Neural progenitor cell (in vitro differentiated cells): ENCODE measurements at regions not wholly inside any gene's neighbourhood (a gene's known extent, or its start where the extent isn't known, plus 50 kb on each side); places are given as distances from the start of the nearest gene placed in this dataset.

Experiments used
- DNase-seq: peaks from one replicate; pipeline ENCODE4 v3.0.0-alpha.2; 2016; ENCODE audit warnings: low spot score
- H2AFZ ChIP-seq: fragments of 200-600 bp; sonication (generic); replicated peaks from 2 replicates; pipeline ENCODE4 v1.6.1; 2016; ENCODE audit warnings: antibody characterized with exemption
- H3F3A ChIP-seq: fragments of 200-600 bp; sonication (generic); 2 replicates; pipeline ENCODE4 v1.6.1; 2016; ENCODE audit warnings: antibody characterized with exemption, low read depth
- H3K27ac ChIP-seq: fragments of 200-600 bp; sonication (generic); 2 replicates; pipeline ENCODE4 v1.5.1; 2016; ENCODE audit warnings: mild to moderate bottlenecking
- H3K27me3 ChIP-seq: fragments of 200-600 bp; sonication (generic); 2 replicates; pipeline ENCODE4 v1.6.1; 2016; ENCODE audit warnings: mild to moderate bottlenecking, moderate library complexity
- H3K36me3 ChIP-seq: fragments of 200-600 bp; sonication (generic); 2 replicates; pipeline ENCODE4 v1.5.1; 2016
- H3K4me1 ChIP-seq: fragments of 200-600 bp; sonication (generic); 2 replicates; pipeline ENCODE4 v1.6.1; 2016; ENCODE audit warnings: mixed run types
- H3K4me2 ChIP-seq: fragments of 200-600 bp; sonication (generic); 2 replicates; pipeline ENCODE4 v1.6.1; 2016
- H3K4me3 ChIP-seq: fragments of 200-600 bp; sonication (generic); 2 replicates; pipeline ENCODE4 v1.5.1; 2016
- H3K79me2 ChIP-seq: fragments of 200-600 bp; sonication (generic); 2 replicates; pipeline ENCODE4 v1.6.1; 2016; ENCODE audit warnings: low read depth
- H3K9ac ChIP-seq: fragments of 200-600 bp; sonication (generic); 2 replicates; pipeline ENCODE4 v1.6.1; 2016
- H3K9me3 ChIP-seq: fragments of 200-600 bp; sonication (generic); 2 replicates; pipeline ENCODE4 v1.5.1; 2016; ENCODE audit warnings: low read depth
- H4K20me1 ChIP-seq: fragments of 200-600 bp; sonication (generic); 2 replicates; pipeline ENCODE4 v1.6.1; 2016; ENCODE audit warnings: low read depth
- H3K27ac Mint-ChIP-seq: 3 replicates; pipeline ENCODE4 v1.8.0; 2021; ENCODE audit warnings: mixed read lengths
- H3K27me3 Mint-ChIP-seq: 2 replicates; pipeline ENCODE4 v1.8.0; 2022; ENCODE audit warnings: low read depth, mild to moderate bottlenecking, inconsistent platforms, moderate library complexity, mixed read lengths; ENCODE audit not compliant: insufficient read depth
- H3K36me3 Mint-ChIP-seq: 3 replicates; pipeline ENCODE4 v1.8.0; 2021; ENCODE audit warnings: mixed read lengths
- H3K4me1 Mint-ChIP-seq: 3 replicates; pipeline ENCODE4 v1.8.0; 2021; ENCODE audit warnings: mixed read lengths
- H3K4me3 Mint-ChIP-seq: 3 replicates; pipeline ENCODE4 v1.8.0; 2021; ENCODE audit warnings: mild to moderate bottlenecking, moderate library complexity, mixed read lengths
- H3K9me3 Mint-ChIP-seq: 3 replicates; pipeline ENCODE4 v1.8.0; 2020; ENCODE audit warnings: mixed read lengths
- EZH2 ChIP-seq: fragments of 200-600 bp; sonication (generic); IDR thresholded peaks from 2 replicates; pipeline ENCODE4 v1.6.1; 2017; ENCODE audit warnings: antibody characterized with exemption, mild to moderate bottlenecking, moderate library complexity
- EZH2phosphoT487 ChIP-seq: fragments of 200-600 bp; sonication (generic); IDR thresholded peaks from 2 replicates; pipeline ENCODE4 v1.6.1; 2017; ENCODE audit warnings: antibody characterized with exemption
- TF ChIP-seq, protein P1 (sequence below): fragments of 200-600 bp; sonication (generic); IDR thresholded peaks from 2 replicates; pipeline ENCODE4 v1.5.1; 2017; ENCODE audit warnings: antibody characterized with exemption, mild to moderate bottlenecking

DNA sequence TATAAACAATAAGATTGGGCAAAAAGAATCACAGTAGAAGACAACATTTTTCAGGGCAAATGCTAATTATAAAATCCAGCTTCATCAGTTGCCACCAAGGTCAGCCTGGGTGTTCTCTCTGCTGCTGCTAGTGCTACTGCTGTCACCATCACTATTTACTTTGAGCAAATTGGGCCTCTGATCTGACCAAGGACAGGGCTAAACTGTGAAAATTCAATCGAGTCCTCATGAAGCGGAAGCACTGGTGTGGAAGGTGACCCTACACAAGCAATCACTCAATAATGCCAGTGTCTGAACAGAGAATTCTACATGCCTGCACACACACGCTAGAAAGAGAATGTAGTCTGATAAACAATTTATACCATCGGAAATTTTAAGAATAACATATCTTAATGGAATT lies 122.9 kb upstream of the TTC29 start:
- no peaks in the 10 kb centered on the region for H3K27me3 ChIP-seq
- H3K4me3 ChIP-seq: no peak overlapping the region
- H3F3A ChIP-seq: no peaks in the 10 kb centered on the region
- no peak overlapping the region for H3K4me2 ChIP-seq
- Mint-ChIP-seq H3K4me3 (no peak overlapping the region), H3K36me3 (peaks cover 4% of the 10 kb centered on the region), H3K27me3 (peaks cover 3% of the 10 kb centered on the region), H3K9me3 (peaks cover 11% of the 10 kb centered on the region), H3K4me1 (peaks cover 3% of the 10 kb centered on the region), H3K27ac (no peak overlapping the region)
- no peak overlapping the region for H3K9ac ChIP-seq
- no peaks in the 10 kb centered on the region for H4K20me1 ChIP-seq
- TF ChIP-seq EZH2 (no peak), EZH2phosphoT487 (no peak)
- TF ChIP-seq, protein P1, sequence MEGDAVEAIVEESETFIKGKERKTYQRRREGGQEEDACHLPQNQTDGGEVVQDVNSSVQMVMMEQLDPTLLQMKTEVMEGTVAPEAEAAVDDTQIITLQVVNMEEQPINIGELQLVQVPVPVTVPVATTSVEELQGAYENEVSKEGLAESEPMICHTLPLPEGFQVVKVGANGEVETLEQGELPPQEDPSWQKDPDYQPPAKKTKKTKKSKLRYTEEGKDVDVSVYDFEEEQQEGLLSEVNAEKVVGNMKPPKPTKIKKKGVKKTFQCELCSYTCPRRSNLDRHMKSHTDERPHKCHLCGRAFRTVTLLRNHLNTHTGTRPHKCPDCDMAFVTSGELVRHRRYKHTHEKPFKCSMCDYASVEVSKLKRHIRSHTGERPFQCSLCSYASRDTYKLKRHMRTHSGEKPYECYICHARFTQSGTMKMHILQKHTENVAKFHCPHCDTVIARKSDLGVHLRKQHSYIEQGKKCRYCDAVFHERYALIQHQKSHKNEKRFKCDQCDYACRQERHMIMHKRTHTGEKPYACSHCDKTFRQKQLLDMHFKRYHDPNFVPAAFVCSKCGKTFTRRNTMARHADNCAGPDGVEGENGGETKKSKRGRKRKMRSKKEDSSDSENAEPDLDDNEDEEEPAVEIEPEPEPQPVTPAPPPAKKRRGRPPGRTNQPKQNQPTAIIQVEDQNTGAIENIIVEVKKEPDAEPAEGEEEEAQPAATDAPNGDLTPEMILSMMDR: no peak
- no peak overlapping the region for H3K27ac ChIP-seq
- no peaks in the 10 kb centered on the region for H3K4me1 ChIP-seq
- no peak overlapping the region for H2AFZ ChIP-seq
- no peak for DNase-seq
- H3K79me2 ChIP-seq: no peaks in the 10 kb centered on the region
- no peaks in the 10 kb centered on the region for H3K9me3 ChIP-seq
- H3K36me3 ChIP-seq: no peaks in the 10 kb centered on the region

DNA sequence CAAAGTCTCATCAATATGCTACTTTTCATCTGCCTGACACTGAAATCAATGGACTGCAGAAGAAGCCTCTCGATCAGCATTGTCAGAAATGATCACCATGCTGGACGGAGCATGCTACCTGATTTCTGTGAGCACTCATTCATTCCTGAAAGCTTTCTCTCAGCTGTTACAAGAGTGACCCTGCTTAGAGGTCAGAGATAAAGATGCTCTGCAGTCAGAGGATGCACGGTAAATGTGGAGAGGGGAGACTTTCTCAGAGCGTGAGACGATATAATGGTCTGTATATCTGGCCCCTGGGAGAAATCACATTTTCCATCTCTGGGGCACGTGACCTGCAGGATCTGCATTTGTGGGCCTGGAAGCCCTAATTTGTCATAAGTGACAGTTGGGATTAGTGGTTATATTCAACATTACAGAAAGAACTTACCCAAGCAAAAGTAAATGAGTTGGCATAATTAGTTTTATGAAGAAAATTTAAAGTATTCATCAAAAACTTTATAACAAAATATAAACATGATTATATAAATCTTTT lies 125.6 kb upstream of the TTC29 start:
- Histone ChIP-seq H3F3A (no peaks in the 10 kb centered on the region), H3K9me3 (no peaks in the 10 kb centered on the region), H3K79me2 (no peaks in the 10 kb centered on the region), H3K27ac (no peak overlapping the region), H3K4me1 (no peaks in the 10 kb centered on the region), H4K20me1 (no peaks in the 10 kb centered on the region), H3K9ac (no peak overlapping the region), H3K27me3 (no peaks in the 10 kb centered on the region), H3K4me2 (no peak overlapping the region), H2AFZ (no peak overlapping the region), H3K36me3 (no peaks in the 10 kb centered on the region), H3K4me3 (no peak overlapping the region)
- Mint-ChIP-seq H3K27me3 (peaks cover 3% of the 10 kb centered on the region), H3K36me3 (peaks cover 5% of the 10 kb centered on the region), H3K9me3 (peaks cover 13% of the 10 kb centered on the region), H3K4me3 (no peak overlapping the region), H3K4me1 (peaks cover 3% of the 10 kb centered on the region), H3K27ac (no peak overlapping the region)
- TF ChIP-seq EZH2phosphoT487: no peak
- no peak for DNase-seq

DNA sequence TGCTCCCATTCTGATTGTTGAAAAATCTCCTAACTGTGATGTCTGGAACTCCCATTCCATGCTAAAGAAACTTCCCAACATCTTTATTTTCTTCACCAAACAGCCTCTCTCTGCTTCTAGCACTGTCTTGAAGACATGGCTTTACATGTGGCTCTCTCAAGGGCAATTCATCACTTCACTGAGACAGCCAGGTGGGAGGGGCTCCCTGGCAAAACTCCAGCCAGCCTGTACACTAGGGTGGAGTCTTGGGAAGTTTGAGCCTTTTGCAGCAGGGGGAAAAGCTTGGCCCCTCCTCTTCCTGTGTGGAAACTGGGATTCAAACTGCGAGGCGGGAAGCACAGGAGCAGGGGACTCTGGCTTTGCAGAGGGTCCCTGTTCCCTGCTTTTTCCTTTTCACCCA lies 130.5 kb upstream of the TTC29 start:
- H2AFZ ChIP-seq: no peak overlapping the region

DNA sequence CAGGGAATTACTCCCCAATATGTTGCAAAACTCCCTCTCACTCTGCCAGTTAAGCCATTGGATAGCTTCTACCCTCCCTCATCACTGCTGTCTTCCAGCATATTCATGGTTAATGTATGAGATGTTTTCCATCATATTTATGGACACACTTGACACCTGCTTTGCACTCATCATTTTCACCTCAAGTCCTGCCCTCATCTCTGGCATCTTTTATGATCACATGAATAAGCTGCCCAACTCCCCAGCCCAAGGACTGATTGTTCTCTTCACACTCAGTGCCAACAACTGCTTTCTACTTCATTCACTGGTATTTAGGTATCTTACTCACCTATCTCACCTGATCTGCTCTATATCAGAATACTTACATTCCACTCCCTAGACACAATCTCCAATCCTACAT lies 131.1 kb upstream of the TTC29 start:
- Mint-ChIP-seq H3K27me3 (no peaks in the 10 kb centered on the region), H3K36me3 (peaks cover 4% of the 10 kb centered on the region), H3K27ac (no peak overlapping the region), H3K9me3 (peaks cover 9% of the 10 kb centered on the region), H3K4me3 (no peak overlapping the region), H3K4me1 (peaks cover 12% of the 10 kb centered on the region)
- Histone ChIP-seq H3K4me1 (no peaks in the 10 kb centered on the region), H3K79me2 (no peaks in the 10 kb centered on the region), H3K9me3 (no peaks in the 10 kb centered on the region), H3F3A (no peaks in the 10 kb centered on the region), H3K9ac (no peak overlapping the region), H3K27me3 (no peaks in the 10 kb centered on the region), H3K36me3 (no peaks in the 10 kb centered on the region), H2AFZ (no peak overlapping the region), H4K20me1 (no peaks in the 10 kb centered on the region), H3K27ac (no peak overlapping the region), H3K4me3 (no peak overlapping the region), H3K4me2 (no peak overlapping the region)
- DNase-seq: no peak
- TF ChIP-seq, protein P1: no peak
- TF ChIP-seq EZH2: no peak

More for the DNA sequence above, 130.5 kb upstream of the TTC29 start:
- Mint-ChIP-seq H3K27me3 (no peaks in the 10 kb centered on the region), H3K4me1 (peaks cover 12% of the 10 kb centered on the region), H3K36me3 (peaks cover 4% of the 10 kb centered on the region), H3K4me3 (no peak overlapping the region), H3K9me3 (peaks cover 9% of the 10 kb centered on the region), H3K27ac (no peak overlapping the region)
- H3K4me2 ChIP-seq: no peak overlapping the region
- no peaks in the 10 kb centered on the region for H3K36me3 ChIP-seq
- no peaks in the 10 kb centered on the region for H3K9me3 ChIP-seq
- DNase-seq: no peak
- H4K20me1 ChIP-seq: no peaks in the 10 kb centered on the region
- no peaks in the 10 kb centered on the region for H3F3A ChIP-seq
- H3K79me2 ChIP-seq: no peaks in the 10 kb centered on the region
- H3K4me1 ChIP-seq: no peaks in the 10 kb centered on the region
- no peak overlapping the region for H3K9ac ChIP-seq
- no peaks in the 10 kb centered on the region for H3K27me3 ChIP-seq
- no peak overlapping the region for H3K4me3 ChIP-seq
- TF ChIP-seq EZH2 (no peak), EZH2phosphoT487 (no peak)
- TF ChIP-seq, protein P1: no peak
- H3K27ac ChIP-seq: no peak overlapping the region
